HG03039 (cell line): ENCODE measurements at regions not wholly inside any gene's neighbourhood (a gene's known extent, or its start where the extent isn't known, plus 50 kb on each side); places are given as distances from the start of the nearest gene placed in this dataset.

Experiments
- ATAC-seq: cut with Tn5 transposase; IDR thresholded peaks from one replicate; pipeline ENCODE4 v1.9.1; 2021; ENCODE audit warnings: mild to moderate bottlenecking, moderate library complexity; ENCODE audit not compliant: unreplicated experiment

- ATAC-seq, result no peak
Observed at GRCh38 chr20:9981829-9982228, 53.0 kb upstream of the ANKEF1 start.

GRCh38 chr20:9978397-9979004 is 56.3 kb upstream of the ANKEF1 start:
- peak; percentile 97 for ATAC-seq

GRCh38 chr20:9977629-9978028 is 57.2 kb upstream of the ANKEF1 start:
- ATAC-seq, result no peak

GRCh38 chr20:9974324-9974723 is 60.5 kb upstream of the ANKEF1 start:
- no peak for ATAC-seq

- ATAC-seq, result no peak
Observed at GRCh38 chr20:9971746-9972145, 63.0 kb upstream of the ANKEF1 start.

GRCh38 chr20:9969626-9970025 is 65.2 kb upstream of the ANKEF1 start:
- ATAC-seq, result no peak

- no peak for ATAC-seq
Observed at GRCh38 chr20:9968015-9968414, 66.8 kb upstream of the ANKEF1 start.

- no peak for ATAC-seq
Observed at GRCh38 chr20:9966966-9967365, 67.8 kb upstream of the ANKEF1 start.

- ATAC-seq, result no peak
Observed at GRCh38 chr20:9963029-9963428, 71.8 kb upstream of the ANKEF1 start.

- no peak for ATAC-seq
Observed at GRCh38 chr20:9958693-9959092, 76.1 kb upstream of the ANKEF1 start.

- no peak for ATAC-seq
Observed at GRCh38 chr20:9955646-9956045, 79.1 kb upstream of the ANKEF1 start.

- ATAC-seq, result no peak
Observed at GRCh38 chr20:9949563-9949962, 85.2 kb upstream of the ANKEF1 start.

- no peak for ATAC-seq
Observed at GRCh38 chr20:9945408-9945807, 89.4 kb upstream of the ANKEF1 start.

- ATAC-seq, result no peak
Observed at GRCh38 chr20:9942736-9943135, 92.1 kb upstream of the ANKEF1 start.

GRCh38 chr20:9940329-9940728 is 94.5 kb upstream of the ANKEF1 start:
- no peak for ATAC-seq

- ATAC-seq, result no peak
Observed at GRCh38 chr20:9939231-9939630, 95.6 kb upstream of the ANKEF1 start.

- no peak for ATAC-seq
Observed at GRCh38 chr20:9935285-9935684, 96.4 kb upstream of the PAK5 start.

- ATAC-seq, result no peak
Observed at GRCh38 chr20:9930142-9930541, 91.3 kb upstream of the PAK5 start.

- no peak for ATAC-seq
Observed at GRCh38 chr20:9928955-9929354, 90.1 kb upstream of the PAK5 start.

- peak; percentile 88 for ATAC-seq
Observed at GRCh38 chr20:9928281-9928737, 89.4 kb upstream of the PAK5 start.

GRCh38 chr20:9927224-9927623 is 88.3 kb upstream of the PAK5 start:
- no peak for ATAC-seq

- no peak for ATAC-seq
Observed at GRCh38 chr20:9926476-9926875, 87.6 kb upstream of the PAK5 start.

- no peak for ATAC-seq
Observed at GRCh38 chr20:9926007-9926406, 87.1 kb upstream of the PAK5 start.
